ENCODE measurements at regions not wholly inside any gene's neighbourhood (a gene's known extent, or its start where the extent isn't known, plus 50 kb on each side); places are given as distances from the start of the nearest gene placed in this dataset.

- no peak overlapping the region for H3K4ac ChIP-seq (ENCODE audit: low read depth, low read length)
- H4K91ac ChIP-seq (ENCODE audit: low read depth, low read length): no peak overlapping the region
- H3K36me3 ChIP-seq (ENCODE audit: control insufficient read depth in 1 of 2, insufficient read depth in 2 of 2, low read length in 2 of 2): no peaks in the 10 kb centered on the region
- no peak overlapping the region for H3K23ac ChIP-seq (ENCODE audit: low read length)
- no peaks in the 10 kb centered on the region for H3K79me2 ChIP-seq (ENCODE audit: control insufficient read depth, insufficient read depth, low read length, poor library complexity)
- H2AFZ ChIP-seq (ENCODE audit: insufficient read depth, low read length, poor library complexity): no peak overlapping the region
- H3K4me1 ChIP-seq (ENCODE audit: control insufficient read depth in 1 of 2, insufficient read depth in 2 of 2, low read length in 2 of 2): no peaks in the 10 kb centered on the region
- H3K27me3 ChIP-seq (ENCODE audit: insufficient read depth, low read length): no peaks in the 10 kb centered on the region
- no peak for DNase-seq
- H3K4me2 ChIP-seq (ENCODE audit: low read length): no peak overlapping the region
- H3K18ac ChIP-seq (ENCODE audit: low read length): no peak overlapping the region
- H4K12ac ChIP-seq (ENCODE audit: low read depth, low read length): no peak overlapping the region
- no peak overlapping the region for H3K14ac ChIP-seq (ENCODE audit: low read length)
- H2BK5ac ChIP-seq (ENCODE audit: low read depth, low read length, poor library complexity): no peak overlapping the region
- H2AK5ac ChIP-seq (ENCODE audit: low read length): no peak overlapping the region
- no peak overlapping the region for H2BK120ac ChIP-seq (ENCODE audit: insufficient read depth, low read length, poor library complexity)
- H2BK12ac ChIP-seq (ENCODE audit: low read length): no peak overlapping the region
- no peak overlapping the region for H3K9ac ChIP-seq (ENCODE audit: low read length)
- H3K9me3 ChIP-seq (ENCODE audit: insufficient read depth, low read depth, low read length): no peaks in the 10 kb centered on the region
- no peak overlapping the region for H3K27ac ChIP-seq (ENCODE audit: low read depth, low read length)
- no peaks in the 10 kb centered on the region for H3K79me1 ChIP-seq (ENCODE audit: low read length)
- H4K8ac ChIP-seq (ENCODE audit: low read depth, low read length): no peak overlapping the region
- no peak overlapping the region for H3K4me3 ChIP-seq (ENCODE audit: low read depth, low read length)
These were observed 582.1 kb downstream of the RBFOX1 start for GRCh38 chr16:7914748-7915147.

GRCh38 chr16:7912132-7912531 is 579.5 kb downstream of the RBFOX1 start:
- Histone ChIP-seq H4K91ac (ENCODE audit: low read depth, low read length) (no peak overlapping the region), H3K4me2 (ENCODE audit: low read length) (no peak overlapping the region), H3K23ac (ENCODE audit: low read length) (no peak overlapping the region), H4K8ac (ENCODE audit: low read depth, low read length) (no peak overlapping the region), H4K12ac (ENCODE audit: low read depth, low read length) (no peak overlapping the region), H2BK120ac (ENCODE audit: insufficient read depth, low read length, poor library complexity) (no peak overlapping the region), H3K14ac (ENCODE audit: low read length) (no peak overlapping the region), H3K18ac (ENCODE audit: low read length) (no peak overlapping the region), H2BK12ac (ENCODE audit: low read length) (no peak overlapping the region), H3K4me1 (ENCODE audit: control insufficient read depth in 1 of 2, insufficient read depth in 2 of 2, low read length in 2 of 2) (no peaks in the 10 kb centered on the region), H3K4ac (ENCODE audit: low read depth, low read length) (no peak overlapping the region), H2AK5ac (ENCODE audit: low read length) (no peak overlapping the region), H2BK5ac (ENCODE audit: low read depth, low read length, poor library complexity) (no peak overlapping the region), H3K27ac (ENCODE audit: low read depth, low read length) (no peak overlapping the region), H2AFZ (ENCODE audit: insufficient read depth, low read length, poor library complexity) (no peak overlapping the region), H3K9me3 (ENCODE audit: insufficient read depth, low read depth, low read length) (no peaks in the 10 kb centered on the region), H3K4me3 (ENCODE audit: low read depth, low read length) (no peak overlapping the region), H3K79me2 (ENCODE audit: control insufficient read depth, insufficient read depth, low read length, poor library complexity) (no peaks in the 10 kb centered on the region), H3K79me1 (ENCODE audit: low read length) (no peaks in the 10 kb centered on the region), H3K27me3 (ENCODE audit: insufficient read depth, low read length) (no peaks in the 10 kb centered on the region), H3K36me3 (ENCODE audit: control insufficient read depth in 1 of 2, insufficient read depth in 2 of 2, low read length in 2 of 2) (no peaks in the 10 kb centered on the region), H3K9ac (ENCODE audit: low read length) (no peak overlapping the region)
- WGBS (ENCODE audit: extremely low coverage, insufficient coverage, insufficient read length): no CpG with 5 or more reads among the region's 3 CpGs
- no peak for DNase-seq

GRCh38 chr16:7910116-7910515 is 577.5 kb downstream of the RBFOX1 start:
- no peak overlapping the region for H3K4me2 ChIP-seq (ENCODE audit: low read length)
- H2BK5ac ChIP-seq (ENCODE audit: low read depth, low read length, poor library complexity): no peak overlapping the region
- H3K4me3 ChIP-seq (ENCODE audit: low read depth, low read length): no peak overlapping the region
- H2AK5ac ChIP-seq (ENCODE audit: low read length): no peak overlapping the region
- no peak overlapping the region for H2AFZ ChIP-seq (ENCODE audit: insufficient read depth, low read length, poor library complexity)
- no peak overlapping the region for H3K27ac ChIP-seq (ENCODE audit: low read depth, low read length)
- H2BK12ac ChIP-seq (ENCODE audit: low read length): no peak overlapping the region
- H4K8ac ChIP-seq (ENCODE audit: low read depth, low read length): no peak overlapping the region
- no peaks in the 10 kb centered on the region for H3K27me3 ChIP-seq (ENCODE audit: insufficient read depth, low read length)
- no peak overlapping the region for H2BK120ac ChIP-seq (ENCODE audit: insufficient read depth, low read length, poor library complexity)
- H3K36me3 ChIP-seq (ENCODE audit: control insufficient read depth in 1 of 2, insufficient read depth in 2 of 2, low read length in 2 of 2): no peaks in the 10 kb centered on the region
- no peaks in the 10 kb centered on the region for H3K4me1 ChIP-seq (ENCODE audit: control insufficient read depth in 1 of 2, insufficient read depth in 2 of 2, low read length in 2 of 2)
- H3K79me1 ChIP-seq (ENCODE audit: low read length): no peaks in the 10 kb centered on the region
- H3K14ac ChIP-seq (ENCODE audit: low read length): no peak overlapping the region
- H3K9me3 ChIP-seq (ENCODE audit: insufficient read depth, low read depth, low read length): no peaks in the 10 kb centered on the region
- no peak overlapping the region for H4K91ac ChIP-seq (ENCODE audit: low read depth, low read length)
- no CpG with 5 or more reads among the region's 7 CpGs for WGBS (ENCODE audit: extremely low coverage, insufficient coverage, insufficient read length)
- H3K9ac ChIP-seq (ENCODE audit: low read length): no peak overlapping the region
- H3K23ac ChIP-seq (ENCODE audit: low read length): no peak overlapping the region
- H4K12ac ChIP-seq (ENCODE audit: low read depth, low read length): no peak overlapping the region
- DNase-seq: no peak
- no peak overlapping the region for H3K4ac ChIP-seq (ENCODE audit: low read depth, low read length)
- H3K18ac ChIP-seq (ENCODE audit: low read length): no peak overlapping the region
- no peaks in the 10 kb centered on the region for H3K79me2 ChIP-seq (ENCODE audit: control insufficient read depth, insufficient read depth, low read length, poor library complexity)

- H4K8ac ChIP-seq (ENCODE audit: low read depth, low read length): no peak overlapping the region
- H3K9me3 ChIP-seq (ENCODE audit: insufficient read depth, low read depth, low read length): no peaks in the 10 kb centered on the region
- H3K4me3 ChIP-seq (ENCODE audit: low read depth, low read length): no peak overlapping the region
- no peak overlapping the region for H3K4me2 ChIP-seq (ENCODE audit: low read length)
- DNase-seq: no peak
- no peak overlapping the region for H3K9ac ChIP-seq (ENCODE audit: low read length)
- H3K27me3 ChIP-seq (ENCODE audit: insufficient read depth, low read length): no peaks in the 10 kb centered on the region
- H3K14ac ChIP-seq (ENCODE audit: low read length): no peak overlapping the region
- no peaks in the 10 kb centered on the region for H3K36me3 ChIP-seq (ENCODE audit: control insufficient read depth in 1 of 2, insufficient read depth in 2 of 2, low read length in 2 of 2)
- H2BK12ac ChIP-seq (ENCODE audit: low read length): no peak overlapping the region
- no peak overlapping the region for H3K23ac ChIP-seq (ENCODE audit: low read length)
- H3K4me1 ChIP-seq (ENCODE audit: control insufficient read depth in 1 of 2, insufficient read depth in 2 of 2, low read length in 2 of 2): no peaks in the 10 kb centered on the region
- H2BK5ac ChIP-seq (ENCODE audit: low read depth, low read length, poor library complexity): no peak overlapping the region
- H2AK5ac ChIP-seq (ENCODE audit: low read length): no peak overlapping the region
- no peak overlapping the region for H4K12ac ChIP-seq (ENCODE audit: low read depth, low read length)
- H3K79me2 ChIP-seq (ENCODE audit: control insufficient read depth, insufficient read depth, low read length, poor library complexity): no peaks in the 10 kb centered on the region
- no peak overlapping the region for H3K27ac ChIP-seq (ENCODE audit: low read depth, low read length)
- H3K4ac ChIP-seq (ENCODE audit: low read depth, low read length): no peak overlapping the region
- H2BK120ac ChIP-seq (ENCODE audit: insufficient read depth, low read length, poor library complexity): no peak overlapping the region
- no peaks in the 10 kb centered on the region for H3K79me1 ChIP-seq (ENCODE audit: low read length)
- no peak overlapping the region for H3K18ac ChIP-seq (ENCODE audit: low read length)
- H2AFZ ChIP-seq (ENCODE audit: insufficient read depth, low read length, poor library complexity): no peak overlapping the region
- no peak overlapping the region for H4K91ac ChIP-seq (ENCODE audit: low read depth, low read length)
- no CpG with 5 or more reads among the region's 1 CpG for WGBS (ENCODE audit: extremely low coverage, insufficient coverage, insufficient read length)
These were observed 555.8 kb downstream of the RBFOX1 start for GRCh38 chr16:7888411-7888810.

- H3K9ac ChIP-seq (ENCODE audit: low read length): no peak overlapping the region
- WGBS (ENCODE audit: extremely low coverage, insufficient coverage, insufficient read length): no CpG with 5 or more reads among the region's 2 CpGs
- no peak overlapping the region for H3K4me3 ChIP-seq (ENCODE audit: low read depth, low read length)
- no peaks in the 10 kb centered on the region for H3K79me2 ChIP-seq (ENCODE audit: control insufficient read depth, insufficient read depth, low read length, poor library complexity)
- no peak overlapping the region for H4K91ac ChIP-seq (ENCODE audit: low read depth, low read length)
- no peak overlapping the region for H4K12ac ChIP-seq (ENCODE audit: low read depth, low read length)
- no peak overlapping the region for H3K4ac ChIP-seq (ENCODE audit: low read depth, low read length)
- no peaks in the 10 kb centered on the region for H3K36me3 ChIP-seq (ENCODE audit: control insufficient read depth in 1 of 2, insufficient read depth in 2 of 2, low read length in 2 of 2)
- no peak overlapping the region for H3K23ac ChIP-seq (ENCODE audit: low read length)
- DNase-seq: no peak
- H2BK12ac ChIP-seq (ENCODE audit: low read length): no peak overlapping the region
- no peaks in the 10 kb centered on the region for H3K79me1 ChIP-seq (ENCODE audit: low read length)
- H2AFZ ChIP-seq (ENCODE audit: insufficient read depth, low read length, poor library complexity): no peak overlapping the region
- H4K8ac ChIP-seq (ENCODE audit: low read depth, low read length): no peak overlapping the region
- no peak overlapping the region for H3K14ac ChIP-seq (ENCODE audit: low read length)
- H3K4me1 ChIP-seq (ENCODE audit: control insufficient read depth in 1 of 2, insufficient read depth in 2 of 2, low read length in 2 of 2): no peaks in the 10 kb centered on the region
- no peaks in the 10 kb centered on the region for H3K27me3 ChIP-seq (ENCODE audit: insufficient read depth, low read length)
- no peak overlapping the region for H3K4me2 ChIP-seq (ENCODE audit: low read length)
- H2AK5ac ChIP-seq (ENCODE audit: low read length): no peak overlapping the region
- H2BK120ac ChIP-seq (ENCODE audit: insufficient read depth, low read length, poor library complexity): no peak overlapping the region
- no peaks in the 10 kb centered on the region for H3K9me3 ChIP-seq (ENCODE audit: insufficient read depth, low read depth, low read length)
- H2BK5ac ChIP-seq (ENCODE audit: low read depth, low read length, poor library complexity): no peak overlapping the region
- no peak overlapping the region for H3K27ac ChIP-seq (ENCODE audit: low read depth, low read length)
- H3K18ac ChIP-seq (ENCODE audit: low read length): no peak overlapping the region
These were observed 554.7 kb downstream of the RBFOX1 start for GRCh38 chr16:7887316-7887715.

Data from trophoblast cell (in vitro differentiated cells and primary cell).